ENCODE measurements at regions not wholly inside any gene's neighbourhood (a gene's known extent, or its start where the extent isn't known, plus 50 kb on each side); places are given as distances from the start of the nearest gene placed in this dataset.
"Not testable (repeated sequence)": the region's sequence is repeated elsewhere in the genome, so short reads cannot be mapped to it uniquely, and the experiment has no call there.

DNA sequence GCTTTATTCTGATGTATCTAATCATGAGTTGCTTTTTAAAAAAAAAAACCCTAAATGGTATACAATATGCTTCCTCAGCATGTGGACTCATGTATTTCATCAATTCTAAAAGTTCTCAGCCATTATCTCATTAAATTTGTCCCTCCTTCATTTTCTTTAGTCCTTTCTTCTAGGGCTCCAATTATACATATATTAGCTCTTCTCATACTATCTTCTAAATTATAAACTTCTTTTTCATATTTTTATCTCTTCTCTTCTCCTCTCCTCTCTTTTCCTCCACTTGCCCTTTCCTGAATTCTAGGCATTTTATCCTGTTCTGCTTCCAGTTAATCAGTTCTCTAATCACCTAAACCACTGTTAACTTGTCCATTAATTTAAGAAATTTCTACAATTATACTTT is 55.0 kb upstream of the IL33 start:
- no peak for DNase-seq (ENCODE audit: low spot score)

DNA sequence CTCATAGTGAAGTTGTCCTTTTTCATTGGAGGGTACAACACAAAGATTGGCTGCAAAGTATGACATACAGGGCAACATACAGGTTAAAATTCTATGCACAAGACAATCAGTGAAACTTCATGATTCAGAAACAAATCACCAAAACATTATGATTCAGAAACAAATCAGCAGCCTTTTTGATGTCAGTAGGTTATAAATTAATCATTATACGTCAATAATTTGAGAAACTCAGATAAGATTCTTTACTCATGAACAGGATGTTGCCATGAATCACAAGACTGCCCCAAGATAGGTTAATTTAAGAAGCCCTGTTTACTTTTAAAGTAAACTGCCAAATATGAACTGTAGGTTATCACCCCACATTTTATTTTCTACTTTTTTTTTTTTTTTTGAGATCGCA is 62.2 kb upstream of the IL33 start:
- no peak for DNase-seq (ENCODE audit: low spot score)

DNA sequence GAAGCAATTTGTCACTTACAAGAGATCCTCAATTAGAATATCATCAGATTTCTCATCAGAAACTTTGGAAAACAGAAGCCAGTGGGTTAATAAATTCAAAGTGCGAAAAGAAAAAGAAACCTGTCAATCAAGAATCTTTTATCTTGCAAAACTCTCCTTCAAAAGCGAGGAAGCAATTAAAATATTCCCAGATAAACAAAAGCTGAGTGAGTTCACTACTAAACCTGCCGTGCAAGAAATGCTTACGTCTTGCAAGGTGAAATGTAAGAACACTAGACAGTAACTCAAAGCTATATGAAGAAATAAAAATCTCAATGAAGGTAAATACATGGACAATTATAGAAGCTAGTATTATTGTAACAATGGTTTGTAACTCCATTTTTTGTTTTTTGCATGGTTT is 62.8 kb upstream of the IL33 start:
- DNase-seq (ENCODE audit: low spot score), result no peak

DNA sequence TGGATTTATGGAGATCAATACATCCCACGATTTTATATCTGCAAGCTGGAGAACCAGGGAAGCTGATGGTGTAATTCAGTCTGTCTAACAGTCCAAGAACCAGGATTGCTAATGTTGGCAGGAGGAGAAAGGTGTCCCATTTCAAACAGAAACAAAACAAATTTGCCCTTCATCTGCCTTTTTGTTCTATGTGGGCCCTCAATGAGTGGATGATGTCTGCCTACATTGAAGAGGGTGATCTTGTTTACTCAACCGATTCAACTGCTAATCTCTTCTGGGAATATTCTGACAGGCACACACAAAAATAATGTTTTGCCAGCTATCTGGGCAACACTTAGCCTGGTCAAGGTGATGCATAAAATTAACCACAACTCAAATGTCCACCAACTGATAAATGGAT is 65.1 kb upstream of the IL33 start:
- DNase-seq (ENCODE audit: low spot score), result no peak

DNA sequence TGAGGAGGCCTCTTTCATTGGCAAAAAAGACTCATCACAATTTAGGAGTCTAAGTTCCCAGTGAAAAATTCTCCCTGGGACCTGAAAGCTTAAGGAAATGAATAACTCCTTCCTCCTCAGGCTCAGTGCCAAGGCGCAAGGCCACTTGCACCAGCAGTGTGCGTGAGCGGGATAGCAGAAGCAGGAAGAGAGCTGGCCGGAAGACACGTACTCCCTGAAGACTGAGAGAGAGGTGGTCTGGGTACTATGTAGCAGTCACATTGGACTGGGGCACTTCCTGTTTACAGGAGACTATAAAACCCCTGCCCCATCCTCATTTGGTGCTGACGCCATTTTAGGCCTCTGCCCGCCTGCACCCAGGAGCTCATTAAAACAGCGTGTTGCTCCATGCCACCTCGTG is 66.3 kb upstream of the IL33 start:
- no peak for DNase-seq (ENCODE audit: low spot score)

DNA sequence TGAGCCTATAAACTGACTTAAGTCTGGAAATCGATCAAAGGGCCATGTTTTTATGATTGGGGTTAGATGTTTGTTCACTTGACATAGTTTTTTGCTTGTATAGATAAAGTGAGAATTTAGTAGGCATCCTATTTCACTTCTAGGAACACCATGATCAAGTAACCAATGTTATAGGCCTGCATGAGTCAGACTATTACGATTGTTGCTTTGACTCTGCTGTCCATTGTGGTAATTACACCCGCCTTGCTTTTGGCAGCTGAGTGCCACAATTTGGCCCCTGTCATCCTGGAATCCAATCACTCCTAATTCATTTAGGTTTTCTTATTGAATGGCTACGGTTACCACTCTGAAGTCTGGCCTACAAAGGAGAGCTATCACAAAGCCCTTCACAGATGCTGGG is 67.8 kb upstream of the IL33 start:
- DNase-seq (ENCODE audit: low spot score), result no peak

DNA sequence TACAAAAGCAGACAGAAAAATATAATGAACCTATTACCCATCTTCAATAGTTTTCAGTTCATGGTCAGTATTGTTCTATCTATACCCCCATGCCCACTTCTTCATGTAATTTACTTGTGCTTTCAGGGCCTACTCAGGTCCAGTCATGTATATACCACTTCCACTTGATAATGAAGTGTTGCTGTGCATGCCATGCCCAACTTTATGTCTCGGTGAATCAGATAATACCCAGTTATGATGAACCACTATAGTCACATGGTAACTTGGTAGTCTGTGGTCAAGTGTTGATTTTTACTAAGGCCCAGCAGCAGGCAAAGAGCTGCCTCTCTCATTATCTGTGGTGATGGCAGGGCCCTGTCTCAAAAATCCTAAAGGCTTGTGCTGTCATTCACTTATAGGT is 70.7 kb upstream of the IL33 start:
- DNase-seq (ENCODE audit: low spot score), result no peak

DNA sequence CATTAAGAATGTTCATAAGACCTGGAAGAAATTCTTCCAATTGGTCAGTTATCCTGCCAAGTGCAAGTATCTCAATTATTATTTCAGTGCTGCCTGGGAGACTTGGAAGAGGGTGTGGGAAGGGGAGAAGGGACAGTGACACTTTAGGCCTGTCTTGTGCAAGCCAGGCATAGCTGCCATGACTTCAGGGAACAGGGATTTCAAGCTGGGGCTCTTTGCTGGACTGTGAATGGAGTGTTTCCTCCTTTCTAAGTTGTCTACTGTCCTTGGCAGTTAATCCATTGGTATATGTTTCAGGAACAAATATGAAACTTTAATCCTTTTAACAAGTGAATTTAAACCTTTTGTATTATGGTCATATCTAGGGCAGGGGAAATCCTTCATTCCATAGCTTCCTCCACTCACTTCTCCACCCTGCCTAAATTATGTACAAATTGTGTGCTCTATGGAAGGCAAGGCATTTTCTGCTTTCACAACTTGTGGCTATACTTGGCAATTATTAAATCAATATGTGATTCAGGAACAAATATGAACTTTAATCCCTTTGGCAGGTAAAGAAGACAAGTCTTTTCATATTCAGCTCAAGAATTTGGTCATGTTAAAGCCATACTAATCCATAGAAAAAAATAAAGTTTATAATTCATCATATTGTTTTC is 72.7 kb upstream of the IL33 start:
- no peak for DNase-seq (ENCODE audit: low spot score)

DNA sequence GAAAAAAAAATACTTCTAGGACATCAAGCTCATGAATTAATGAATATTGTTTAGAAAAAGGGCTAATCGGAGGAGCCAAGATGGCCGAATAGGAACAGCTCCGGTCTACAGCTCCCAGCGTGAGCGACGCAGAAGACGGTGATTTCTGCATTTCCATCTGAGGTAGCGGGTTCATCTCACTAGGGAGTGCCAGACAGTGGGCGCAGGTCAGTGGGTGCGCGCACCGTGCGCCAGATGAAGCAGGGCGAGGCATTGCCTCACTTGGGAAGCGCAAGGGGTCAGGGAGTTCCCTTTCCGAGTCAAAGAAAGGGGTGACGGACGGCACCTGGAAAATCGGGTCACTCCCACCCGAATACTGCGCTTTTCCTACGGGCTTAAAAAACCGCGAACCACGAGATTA is 79.8 kb upstream of the IL33 start:
- not testable (repeated sequence) for DNase-seq (ENCODE audit: low spot score)

DNA sequence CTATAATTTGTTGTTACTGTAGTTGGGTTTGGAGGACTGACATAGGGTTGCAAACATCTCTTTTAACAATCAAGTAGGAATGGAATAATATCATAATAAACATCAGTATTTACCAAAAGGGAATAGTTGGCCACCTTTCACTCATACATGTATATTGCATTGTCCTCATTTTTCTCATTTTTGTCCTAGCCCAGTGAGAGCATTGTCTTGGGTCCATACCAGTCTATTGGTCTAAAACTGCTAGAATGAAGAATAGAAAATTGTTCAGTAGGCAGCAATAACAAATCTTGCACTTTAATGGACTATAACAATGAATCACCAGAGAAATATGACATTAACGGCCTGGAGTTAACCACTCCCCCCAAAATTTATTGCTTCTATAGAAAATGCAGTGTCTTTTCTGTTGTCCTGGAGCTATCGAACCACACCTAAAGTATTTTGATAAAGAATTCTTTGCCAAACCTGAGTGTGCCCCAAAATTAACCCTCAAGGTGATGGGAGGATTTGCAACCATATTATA is 80.9 kb upstream of the IL33 start:
- no peak for DNase-seq (ENCODE audit: low spot score)

DNA sequence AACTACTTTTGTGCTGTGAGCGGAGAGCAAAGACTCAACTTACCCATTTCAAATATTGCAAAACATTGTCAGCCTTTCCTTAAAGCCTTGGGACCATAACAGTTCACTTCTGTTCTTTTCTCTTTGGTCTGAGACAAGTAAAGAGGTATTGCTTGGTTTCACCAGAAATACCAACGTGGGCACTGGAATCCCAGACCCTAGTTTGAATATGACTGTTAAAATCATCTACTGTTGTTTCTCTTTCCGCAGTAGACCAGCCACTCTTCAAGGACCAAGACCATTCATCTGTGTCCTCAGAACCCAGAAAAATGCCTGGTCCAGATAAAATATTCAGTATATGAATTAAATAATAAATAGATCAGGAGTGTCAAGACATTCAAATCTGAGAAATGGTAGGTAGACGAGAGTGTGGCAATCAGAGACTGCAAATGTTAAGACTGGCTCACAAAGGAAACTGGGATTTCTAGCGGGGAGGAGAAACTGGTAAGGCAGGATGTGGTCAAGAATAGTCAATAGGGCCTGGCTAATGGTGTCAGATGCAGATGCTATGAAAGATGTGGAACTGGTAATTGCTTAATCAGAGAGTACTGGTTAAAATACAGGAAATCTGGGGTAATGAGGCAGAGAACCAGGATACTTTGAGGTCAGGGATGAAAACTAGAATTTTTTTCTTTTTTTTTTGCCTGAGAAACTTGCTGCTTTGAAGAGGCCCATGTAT is 82.1 kb upstream of the IL33 start:
- DNase-seq (ENCODE audit: low spot score), result no peak

DNA sequence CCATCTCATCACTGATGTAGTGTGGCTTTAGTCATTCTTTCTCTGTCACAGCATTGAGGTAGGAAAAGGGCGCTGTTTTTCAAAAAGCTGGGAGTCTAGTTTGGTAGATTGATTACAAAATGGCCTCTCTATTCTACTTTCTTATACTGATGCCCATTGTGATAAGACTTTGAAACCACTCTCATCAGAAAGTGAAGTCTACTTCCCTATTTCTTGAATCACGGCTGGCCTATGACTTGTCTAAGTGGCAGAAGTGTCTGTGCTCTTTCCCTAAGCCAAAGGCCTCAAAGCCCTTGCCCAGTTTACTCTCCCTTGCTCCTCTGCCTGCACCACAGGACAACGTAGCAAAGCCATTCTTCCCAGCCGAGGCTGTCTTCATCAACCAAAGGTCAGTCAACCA is 83.0 kb upstream of the IL33 start:
- DNase-seq (ENCODE audit: low spot score), result no peak

DNA sequence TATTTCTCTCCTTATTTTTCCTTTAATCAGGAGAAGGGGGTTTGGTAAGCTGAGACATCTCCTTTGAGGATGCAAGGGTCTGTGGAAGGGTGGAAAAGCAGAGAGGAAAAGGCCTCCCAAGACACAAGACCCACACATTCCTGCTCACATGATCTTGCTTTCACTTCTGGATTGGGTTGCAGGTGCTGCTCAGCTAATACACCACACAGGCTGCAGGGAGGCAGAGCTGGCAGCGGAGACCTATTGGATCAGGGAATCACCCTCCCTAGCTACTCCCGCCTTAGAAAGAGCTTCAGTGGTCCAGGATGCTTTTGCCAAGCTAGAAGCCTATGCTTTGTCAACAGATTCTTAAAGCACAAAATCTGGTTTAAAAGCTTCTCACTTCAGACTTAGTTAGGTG is 87.6 kb upstream of the IL33 start:
- DNase-seq (ENCODE audit: low spot score), result no peak

DNA sequence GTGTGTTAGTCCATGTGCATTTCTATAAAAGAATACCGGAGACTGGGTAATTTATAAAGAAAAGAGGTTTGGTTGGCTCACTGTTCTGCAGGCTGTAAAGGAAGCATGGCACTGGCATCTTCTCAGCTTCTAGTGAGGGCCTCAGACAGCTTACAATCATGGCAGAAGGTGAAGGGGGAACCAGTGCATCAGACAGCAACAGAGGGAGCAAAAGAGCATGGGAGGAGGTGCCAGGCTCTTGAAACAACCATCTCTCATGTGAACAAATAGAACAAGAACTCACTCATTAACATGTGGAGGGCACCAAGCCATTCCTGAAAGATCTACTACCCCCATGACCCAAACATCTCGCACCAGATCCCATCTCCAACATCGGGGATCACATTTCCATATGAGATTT is 89.2 kb upstream of the IL33 start:
- no peak for DNase-seq (ENCODE audit: low spot score)

DNA sequence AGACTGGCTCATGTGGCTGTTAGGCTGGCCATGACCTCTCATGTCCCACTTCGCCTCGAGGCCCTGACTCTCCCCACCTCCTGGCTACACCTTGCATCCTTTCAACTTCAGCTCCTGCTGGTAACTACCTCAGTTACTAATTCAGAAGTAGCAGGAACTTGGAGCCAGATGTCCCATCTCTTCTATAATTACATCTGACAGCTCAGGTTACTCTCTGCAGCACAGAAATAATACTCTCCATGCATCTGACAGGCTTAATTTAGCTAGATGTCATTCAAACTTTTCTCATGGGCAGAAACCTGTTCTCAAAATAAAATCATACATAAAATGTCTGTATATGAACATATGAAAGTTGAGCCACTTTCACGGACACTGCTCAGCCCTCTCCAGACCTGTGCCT is 92.2 kb upstream of the IL33 start:
- DNase-seq (ENCODE audit: low spot score), result no peak

DNA sequence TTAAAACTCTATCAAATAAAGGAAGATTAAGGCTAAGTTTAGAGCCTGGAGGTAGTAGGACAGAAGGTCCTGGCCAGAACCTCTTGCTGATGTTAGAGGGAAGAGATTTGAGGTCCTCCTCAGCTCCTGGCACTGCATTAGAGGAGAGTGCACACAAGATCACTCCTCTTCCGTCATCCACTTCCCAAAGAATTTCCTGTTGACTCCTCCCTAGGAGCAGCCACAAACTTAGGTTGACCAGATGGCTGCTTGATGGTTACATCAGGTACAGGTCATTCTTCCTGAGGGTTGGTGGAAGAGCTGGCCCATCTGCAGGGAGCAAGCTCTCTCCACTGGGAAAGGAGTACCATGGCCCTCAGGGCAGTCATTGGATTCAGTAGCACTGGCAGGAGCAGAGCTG is 93.9 kb upstream of the IL33 start:
- DNase-seq (ENCODE audit: low spot score), result no peak

DNA sequence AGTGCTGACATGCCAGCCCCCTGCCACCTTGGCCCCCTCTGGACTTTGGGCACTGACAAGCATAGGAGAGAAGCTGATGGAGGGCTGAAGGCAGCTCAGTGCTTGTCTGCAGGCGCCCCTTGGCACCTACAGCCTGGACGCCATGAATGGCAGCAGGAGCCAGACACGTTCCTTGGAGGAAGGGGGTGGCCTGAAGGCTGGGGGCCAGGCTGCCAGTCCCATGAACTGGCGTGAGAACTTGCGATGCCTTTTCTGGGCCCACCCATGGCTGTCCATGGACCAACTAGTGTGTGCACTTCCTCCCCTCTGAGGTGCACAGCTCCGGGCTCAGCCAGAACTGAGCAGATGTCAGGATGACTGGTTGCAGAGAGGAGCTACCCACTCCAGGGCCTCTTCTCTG is 99.0 kb upstream of the RANBP6 start:
- DNase-seq (ENCODE audit: low spot score), result no peak

DNA sequence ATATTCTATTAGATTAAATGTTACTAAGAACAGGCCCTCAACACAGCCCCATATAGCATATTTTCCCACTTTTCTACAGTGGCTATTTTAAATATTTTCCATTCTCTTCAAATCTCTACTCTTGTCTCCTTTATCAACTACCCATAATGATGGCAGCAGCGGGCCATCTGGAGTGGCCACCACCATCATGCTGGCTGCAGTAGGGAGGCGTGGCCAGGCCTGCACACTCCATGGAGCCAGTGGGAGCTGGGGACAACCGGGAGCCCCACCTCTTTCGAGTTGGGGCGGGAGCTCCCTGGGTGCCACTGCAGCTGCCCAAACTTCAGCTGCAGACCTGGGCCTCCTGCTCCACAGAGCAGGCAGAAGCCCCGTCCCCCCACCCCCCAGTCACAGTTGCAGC is 98.4 kb upstream of the RANBP6 start:
- DNase-seq (ENCODE audit: low spot score), result no peak

DNA sequence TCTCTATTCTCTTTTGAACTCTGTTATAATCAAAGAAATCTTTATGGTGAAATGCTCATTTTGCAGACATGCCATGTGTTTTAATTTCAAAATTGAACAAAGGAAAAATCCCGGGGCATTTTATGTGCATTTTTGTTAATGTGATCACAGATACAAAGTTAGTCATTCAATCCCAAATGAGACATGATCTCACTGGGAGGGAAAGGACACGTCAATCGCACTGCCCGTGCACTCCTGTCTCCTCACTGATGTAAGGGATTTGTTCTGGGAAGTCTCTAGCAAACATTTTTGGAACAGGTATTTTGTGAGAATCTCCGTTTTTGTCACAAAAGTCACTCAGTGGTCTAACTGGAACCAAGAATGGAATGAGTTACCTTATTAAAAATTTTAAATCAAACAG is 97.9 kb upstream of the RANBP6 start:
- no peak for DNase-seq (ENCODE audit: low spot score)

DNA sequence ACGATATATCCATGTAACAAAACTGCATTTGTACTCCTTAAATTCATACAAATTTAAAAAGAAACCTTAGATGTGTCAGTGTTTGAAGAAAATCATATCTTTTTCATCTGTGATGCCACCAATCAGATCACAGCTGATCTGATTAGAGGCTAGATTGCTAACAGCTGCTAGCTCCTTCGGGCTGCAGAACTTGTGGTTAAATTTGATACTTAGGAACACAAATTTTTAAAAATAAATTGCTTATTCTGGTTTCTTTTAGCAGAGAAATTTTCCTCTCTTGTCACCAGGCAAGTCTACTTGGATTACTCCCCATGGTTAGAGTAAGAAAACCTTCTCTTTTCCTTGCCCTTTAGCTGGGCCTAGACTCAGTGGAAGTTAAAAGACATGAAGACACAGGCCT is 94.6 kb upstream of the RANBP6 start:
- no peak for DNase-seq (ENCODE audit: low spot score)

DNA sequence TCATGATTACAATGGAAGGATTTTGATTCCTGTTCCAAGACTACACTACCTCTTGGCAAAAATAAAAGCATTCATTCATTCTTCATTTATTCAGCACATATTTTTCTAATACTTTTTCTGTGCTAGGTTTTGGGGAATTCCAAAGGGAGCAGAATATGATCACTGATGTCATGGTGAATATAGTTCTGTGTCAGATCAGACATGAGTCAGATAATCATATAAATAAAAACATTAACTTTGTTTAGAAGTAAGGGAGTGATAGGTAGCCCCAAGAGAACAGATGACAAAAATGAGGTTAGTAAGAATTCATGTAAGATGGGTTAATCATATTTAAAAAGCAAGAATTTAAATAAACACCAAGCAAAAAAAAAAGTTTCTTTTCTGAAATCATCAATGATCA is 94.1 kb upstream of the RANBP6 start:
- no peak for DNase-seq (ENCODE audit: low spot score)

DNA sequence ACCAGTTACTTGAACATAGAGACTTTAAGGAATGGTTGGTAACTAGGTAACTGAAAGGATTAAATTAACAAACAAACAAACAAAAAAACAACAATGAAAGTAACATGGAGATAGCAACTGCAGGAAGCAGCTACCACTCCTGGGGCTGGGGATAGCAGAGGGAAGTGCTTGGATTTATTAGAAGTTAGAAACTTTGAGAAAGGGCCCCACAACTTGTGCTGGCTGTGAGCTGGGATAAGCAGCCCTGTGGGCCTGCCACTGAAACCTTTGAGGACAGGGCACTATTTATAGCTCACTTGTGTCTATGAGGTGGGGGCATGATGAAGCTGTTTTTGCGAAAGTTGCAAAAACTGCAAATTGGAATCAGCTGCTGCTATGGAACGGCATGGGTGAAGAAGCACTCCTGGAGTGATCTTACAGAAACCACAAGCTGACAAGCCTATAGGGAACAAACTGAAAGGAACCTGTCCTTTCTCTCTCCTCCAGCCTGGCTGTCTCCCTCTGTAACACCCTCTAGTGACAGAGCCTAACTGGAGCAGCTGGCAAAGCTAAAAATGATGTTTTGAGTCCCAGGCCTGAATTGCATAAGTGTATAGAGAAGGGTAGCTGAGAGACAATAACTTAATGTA is 91.4 kb upstream of the RANBP6 start:
- peak; percentile 34 for DNase-seq (ENCODE audit: low spot score)

DNA sequence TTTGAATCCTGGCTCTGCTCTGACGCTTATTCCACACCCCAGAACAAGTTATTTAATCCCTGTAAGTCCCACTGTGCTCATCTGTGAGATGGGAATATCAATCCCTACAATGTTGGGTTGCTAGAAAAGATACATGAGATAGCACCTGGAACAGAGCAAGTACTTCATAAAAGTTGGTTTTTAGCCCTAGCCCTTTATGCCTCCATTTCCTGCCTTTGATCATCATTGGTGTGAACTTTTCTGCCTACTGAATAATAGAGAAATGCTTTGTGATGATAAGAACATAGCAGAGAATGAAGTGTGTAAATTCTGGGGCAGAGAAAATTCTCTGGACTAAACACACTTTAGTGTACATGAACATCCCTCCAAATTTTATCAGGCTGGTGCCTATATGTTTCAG is 90.3 kb upstream of the RANBP6 start:
- no peak for DNase-seq (ENCODE audit: low spot score)

DNA sequence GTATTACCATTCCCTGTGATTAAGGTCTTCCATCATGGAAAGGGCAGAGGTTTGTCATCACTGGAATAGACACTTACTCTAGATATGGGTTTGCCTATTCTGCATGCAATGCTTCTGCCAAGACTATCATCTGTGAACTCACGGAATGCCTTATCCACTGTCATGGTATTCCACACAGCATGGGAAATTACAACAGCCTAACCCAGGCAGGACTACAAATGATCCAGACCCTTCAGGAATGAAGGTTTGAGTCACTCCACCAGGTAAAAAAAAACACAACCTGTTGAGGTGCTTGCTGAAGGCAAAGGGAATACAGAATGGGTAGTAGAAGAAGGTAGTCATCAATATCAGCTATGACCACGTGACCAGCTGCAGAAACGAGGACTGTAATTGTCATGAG is 89.0 kb upstream of the RANBP6 start:
- DNase-seq (ENCODE audit: low spot score), result not testable (repeated sequence)

All from D341Med (cell line).